HCT116 (cell line): ENCODE measurements at regions not wholly inside any gene's neighbourhood (a gene's known extent, or its start where the extent isn't known, plus 50 kb on each side); places are given as distances from the start of the nearest gene placed in this dataset.

Experiments
- ATAC-seq: fragments of 200-7000 bp; cut with Tn5 transposase; 2 replicates; pipeline ENCODE4 v1.9.1; 2020; ENCODE audit warnings: mild to moderate bottlenecking, moderate library complexity
- BruUV-seq: library from RNA; stranded (reverse); fragments of 400-500 nt; replicated peaks from 2 replicates; lab custom pipeline; 2021; lab: Mats Ljungman, UMichigan
- CTCF ChIA-PET: fragments of 300-600 bp; sonication (Branson Sonifier 250); formaldehyde crosslinking; loops from one replicate; lab custom pipeline; 2021; ENCODE audit warnings: antibody characterized with exemption; lab: Charles Lee
- POLR2A ChIA-PET: fragments of 300-600, 350-600 bp; sonication (Branson Sonifier 250); formaldehyde crosslinking; loops from one replicate; lab custom pipeline; 2021; ENCODE audit warnings: antibody characterized with exemption; lab: Charles Lee
- RAD21 ChIA-PET, 2 experiments: fragments of 300-600 bp; sonication (Branson Sonifier 250); formaldehyde crosslinking; loops; one replicate each; lab custom pipeline; 2023; ENCODE audit warnings: low total read pairs in 2 of 2; ENCODE audit not compliant: uncharacterized antibody in 2 of 2, unreplicated experiment in 2 of 2, low non-redundant PET in 1 of 2; lab: Charles Lee
- DNase-seq: peaks from one replicate; pipeline ENCODE4 v3.0.0-alpha.2; 2010; ENCODE audit warnings: low read depth, low spot score
- H2AFZ ChIP-seq: fragments of 200-600 bp; shearing (Covaris generic), sonication (generic); 2 replicates; pipeline ENCODE4 v1.6.1; 2017; ENCODE audit warnings: low read depth, mixed run types, mixed read lengths, antibody characterized with exemption, low read length; ENCODE audit not compliant: poor library complexity, severe bottlenecking
- H3K27ac ChIP-seq: 2 replicates; pipeline ENCODE4 v1.5.1; 2012; ENCODE audit warnings: low read depth, low read length
- H3K27me3 ChIP-seq: fragments of 200-600 bp; sonication (generic); 2 replicates; pipeline ENCODE4 v1.6.1; 2016; ENCODE audit warnings: mixed run types, low read length, mixed read lengths; ENCODE audit not compliant: insufficient read depth
- H3K36me3 ChIP-seq, 2 experiments: fragments of 200-500 bp in 1 of 2; fragments of 200-600 bp in 1 of 2; sonication (Bioruptor generic) in 1 of 2; sonication (generic) in 1 of 2; 2 replicates each; pipeline versions ENCODE4 v1.5.1 to v1.6.1; 2014 to 2016; ENCODE audit warnings: low read length in 2 of 2, inconsistent platforms in 1 of 2, mixed read lengths in 1 of 2, mixed run types in 1 of 2; ENCODE audit not compliant: insufficient read depth in 2 of 2, control insufficient read depth in 1 of 2
- H3K4me1 ChIP-seq, 2 experiments: fragments of 200-600 bp in 1 of 2; sonication (generic) in 1 of 2; 2 replicates each; pipeline versions ENCODE4 v1.5.1 to v1.6.1; 2012 to 2017; ENCODE audit warnings: low read length in 2 of 2, inconsistent platforms in 1 of 2, mild to moderate bottlenecking in 1 of 2, mixed read lengths in 1 of 2, mixed run types in 1 of 2, moderate library complexity in 1 of 2; ENCODE audit not compliant: insufficient read depth in 2 of 2, control insufficient read depth in 1 of 2
- H3K4me2 ChIP-seq: fragments of 200-600 bp; sonication (generic); 2 replicates; pipeline ENCODE4 v1.6.1; 2017; ENCODE audit warnings: mixed run types, low read length, mixed read lengths
- H3K4me3 ChIP-seq, 2 experiments: fragments of 200-600 bp in 1 of 2; sonication (generic) in 1 of 2; replicated peaks in 1 of 2; 2 replicates each; pipeline ENCODE4 v1.5.1; 2011 to 2016; ENCODE audit warnings: low read length in 2 of 2, control low read depth in 1 of 2, low read depth in 1 of 2, mild to moderate bottlenecking in 1 of 2, mixed read lengths in 1 of 2, mixed run types in 1 of 2
- H3K79me2 ChIP-seq: fragments of 200-600 bp; sonication (generic); 2 replicates; pipeline ENCODE4 v1.6.1; 2017; ENCODE audit warnings: mild to moderate bottlenecking, mixed run types, low read length, moderate library complexity, mixed read lengths; ENCODE audit not compliant: insufficient read depth
- H3K9ac ChIP-seq: fragments of 200-600 bp; sonication (generic); 2 replicates; pipeline ENCODE4 v1.6.1; 2016; ENCODE audit warnings: low read length, mixed read lengths
- H3K9me2 ChIP-seq: fragments of 200-600 bp; sonication (generic), shearing (Covaris generic); 2 replicates; pipeline ENCODE4 v1.6.1; 2017; ENCODE audit warnings: mixed run types, mild to moderate bottlenecking, moderate library complexity; ENCODE audit not compliant: insufficient read depth
- H3K9me3 ChIP-seq, 2 experiments: fragments of 200-500 bp in 1 of 2; fragments of 200-600 bp in 1 of 2; sonication (Bioruptor generic) in 1 of 2; sonication (generic) in 1 of 2; 2 replicates each; pipeline ENCODE4 v1.6.1; 2014 to 2017; ENCODE audit warnings: low read length in 2 of 2, mixed read lengths in 2 of 2, inconsistent platforms in 1 of 2, low read depth in 1 of 2, mild to moderate bottlenecking in 1 of 2, mixed run types in 1 of 2, moderate library complexity in 1 of 2; ENCODE audit not compliant: control insufficient read depth in 1 of 2, insufficient read depth in 1 of 2
- H4K20me1 ChIP-seq: fragments of 200-600 bp; sonication (generic), shearing (Covaris generic); 2 replicates; pipeline ENCODE4 v1.6.1; 2017; ENCODE audit warnings: mixed run types, mild to moderate bottlenecking, moderate library complexity; ENCODE audit not compliant: insufficient read depth
- ATF3 ChIP-seq: IDR thresholded peaks from 2 replicates; pipeline ENCODE4 v1.6.1; 2012
- EGR1 ChIP-seq: IDR thresholded peaks from 2 replicates; pipeline ENCODE4 v1.6.1; 2012; ENCODE audit warnings: low read depth
- ELF1 ChIP-seq: IDR thresholded peaks from 2 replicates; pipeline ENCODE4 v1.6.1; 2012; ENCODE audit warnings: low read depth, borderline replicate concordance
- EZH2 ChIP-seq: fragments of 200-600 bp; sonication (generic); IDR thresholded peaks from 2 replicates; pipeline ENCODE4 v1.6.1; 2017; ENCODE audit warnings: antibody characterized with exemption, mixed run types
- POLR2A ChIP-seq: IDR thresholded peaks from 2 replicates; pipeline ENCODE4 v1.7.0; 2011; ENCODE audit warnings: borderline replicate concordance; ENCODE audit not compliant: insufficient read depth, insufficient read length; ENCODE audit errors: extremely low read depth
- SP1 ChIP-seq: IDR thresholded peaks from 2 replicates; pipeline ENCODE4 v1.6.1; 2012; ENCODE audit warnings: low read depth
- ZFX ChIP-seq: fragments of 450-650 bp; IDR thresholded peaks from 2 replicates; pipeline ENCODE4 v1.6.1; 2017
- ZNF274 ChIP-seq: fragments of 200-500 bp; sonication (Bioruptor generic); IDR thresholded peaks from 2 replicates; pipeline ENCODE4 v1.6.1; 2014; ENCODE audit warnings: mild to moderate bottlenecking, low read depth, low read length, inconsistent platforms
- intact Hi-C: fragments of 100-400 bp; cut with micrococcal nuclease; formaldehyde crosslinking; loops from 2 replicates; pipeline ENCODE4 v1.10.0; 2022

DNA sequence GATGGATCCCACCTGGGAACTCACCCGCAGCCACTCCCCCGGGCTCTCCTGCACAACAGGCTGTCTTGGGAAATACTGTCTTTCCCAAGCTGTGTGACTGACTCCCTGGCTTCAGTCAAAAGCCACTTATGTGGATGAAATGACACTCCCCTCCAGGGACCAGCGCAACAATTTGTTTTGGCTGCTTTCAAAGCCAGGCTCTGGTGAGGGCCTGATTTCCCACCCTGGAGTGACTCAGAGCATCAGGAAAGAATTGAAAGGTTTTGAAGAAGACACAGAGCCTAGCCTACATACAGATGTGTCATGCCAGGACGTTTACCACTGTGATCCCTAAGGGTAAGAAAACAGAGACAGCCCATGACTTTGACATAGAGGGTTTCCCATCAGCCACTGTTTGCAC is 550.5 kb downstream of the MIAT start:
- no TSS peak for BruUV-seq
- H2AFZ ChIP-seq, result no peak overlapping the region
- intact Hi-C loops, result no loop called here
- DNase-seq, result no peak
- H3K4me2 ChIP-seq, result no peak overlapping the region
- H3K4me1 ChIP-seq, result peaks cover 12 to 15% of the 10 kb centered on the region in 2 experiments
- ChIA-PET CTCF (no interaction called here), RAD21 (no interaction called here), POLR2A (no interaction called here)
- no peak overlapping the region for H3K27ac ChIP-seq
- no peaks in the 10 kb centered on the region for H3K36me3 ChIP-seq
- H4K20me1 ChIP-seq, result no peaks in the 10 kb centered on the region
- 0 out of 2 replicates have a peak, but pooled peaks cover 3% of the 10 kb centered on the region for H3K27me3 ChIP-seq
- ATAC-seq, result no peak
- TF ChIP-seq SP1, result no peak
- TF ChIP-seq POLR2A, result no peak
- TF ChIP-seq EGR1, result no peak
- TF ChIP-seq ELF1, result no peak
- TF ChIP-seq EZH2, result no peak
- TF ChIP-seq ZNF274, result no peak
- no peaks in the 10 kb centered on the region for H3K9me2 ChIP-seq
- no peaks in the 10 kb centered on the region for H3K9me3 ChIP-seq
- no peaks in the 10 kb centered on the region for H3K79me2 ChIP-seq
- no peak overlapping the region for H3K4me3 ChIP-seq
- no peak overlapping the region for H3K9ac ChIP-seq

- no peak for ATAC-seq
- POLR2A ChIA-PET, result no interaction called here
Measured at GRCh38 chr22:27210111-27210730, 552.8 kb downstream of the MIAT start.

More at GRCh38 chr22:27210111-27210730, 552.8 kb downstream of the MIAT start:
- Histone ChIP-seq H3K4me3 (no peak overlapping the region), H3K79me2 (no peaks in the 10 kb centered on the region), H3K27ac (no peak overlapping the region), H2AFZ (no peak overlapping the region), H4K20me1 (no peaks in the 10 kb centered on the region), H3K9ac (no peak overlapping the region), H3K4me1 (peaks cover 7 to 8% of the 10 kb centered on the region in 2 experiments), H3K9me2 (no peaks in the 10 kb centered on the region), H3K27me3 (0 out of 2 replicates have a peak, but pooled peaks cover 3% of the 10 kb centered on the region), H3K36me3 (no peaks in the 10 kb centered on the region), H3K9me3 (no peaks in the 10 kb centered on the region), H3K4me2 (no peak overlapping the region)
- BruUV-seq, result no TSS peak
- ChIA-PET CTCF (no interaction called here), RAD21 (no interaction called here)
- intact Hi-C loops, result no loop called here
- no peak for DNase-seq
- no peak for TF ChIP-seq ATF3
- TF ChIP-seq ZFX, result no peak
- TF ChIP-seq ZNF274, result no peak
